Activated CD8-positive, alpha-beta T cell treated with anti-CD3 and anti-CD28 coated beads, Interleukin-2, amount 10 ng/mL, durations not matched to agents 7 days and 5 days (primary cell): ENCODE measurements at regions not wholly inside any gene's neighbourhood (a gene's known extent, or its start where the extent isn't known, plus 50 kb on each side); places are given as distances from the start of the nearest gene placed in this dataset.

Source experiments
- ATAC-seq: fragments of 150-1000 bp; cut with Tn5 transposase; one replicate; pipeline ENCODE4 v1.10.0; 2021; ENCODE audit warnings: moderate library complexity
- CTCF ChIA-PET: fragments of 350-600 bp; sonication (Branson Sonifier 250); formaldehyde crosslinking; loops from one replicate; lab custom pipeline; 2021; ENCODE audit warnings: antibody characterized with exemption; lab: Charles Lee
- POLR2A ChIA-PET: fragments of 350-600 bp; sonication (Branson Sonifier 250); formaldehyde crosslinking; loops from one replicate; lab custom pipeline; 2021; ENCODE audit warnings: antibody characterized with exemption; lab: Charles Lee
- DNase-seq: peaks from one replicate; pipeline ENCODE4 v3.0.0-alpha.2; 2020
- H3K27ac Mint-ChIP-seq: one replicate; pipeline ENCODE4 v1.8.0; 2021; ENCODE audit warnings: mild to moderate bottlenecking, mixed read lengths
- H3K27me3 Mint-ChIP-seq: one replicate; pipeline ENCODE4 v1.8.0; 2021; ENCODE audit warnings: low read depth, mixed read lengths
- H3K36me3 Mint-ChIP-seq: one replicate; pipeline ENCODE4 v1.8.0; 2021; ENCODE audit warnings: low read depth, mixed read lengths
- H3K4me1 Mint-ChIP-seq: one replicate; pipeline ENCODE4 v1.8.0; 2021; ENCODE audit warnings: low read depth, mixed read lengths
- H3K4me3 Mint-ChIP-seq: one replicate; pipeline ENCODE4 v1.8.0; 2021; ENCODE audit warnings: mild to moderate bottlenecking, mixed read lengths
- H3K9me3 Mint-ChIP-seq: one replicate; pipeline ENCODE4 v1.8.0; 2022; ENCODE audit warnings: mixed read lengths; ENCODE audit not compliant: insufficient read depth

GRCh38 chr5:107325866-107326265, 344.9 kb downstream of the EFNA5 start:
- Mint-ChIP-seq H3K36me3 (no peaks in the 10 kb centered on the region), H3K9me3 (no peaks in the 10 kb centered on the region), H3K4me3 (no peak overlapping the region), H3K4me1 (no peaks in the 10 kb centered on the region), H3K27ac (no peak overlapping the region), H3K27me3 (no peaks in the 10 kb centered on the region)
- DNase-seq = no peak
- ChIA-PET CTCF (no interaction called here), POLR2A (no interaction called here)
- ATAC-seq = no peak

- no peaks in the 10 kb centered on the region for H3K4me1 Mint-ChIP-seq
- H3K9me3 Mint-ChIP-seq = no peaks in the 10 kb centered on the region
- no peak overlapping the region for H3K27ac Mint-ChIP-seq
- no peak overlapping the region for H3K4me3 Mint-ChIP-seq
- no peak for DNase-seq
- H3K36me3 Mint-ChIP-seq = no peaks in the 10 kb centered on the region
- no peaks in the 10 kb centered on the region for H3K27me3 Mint-ChIP-seq
- CTCF ChIA-PET = no interaction called here
- POLR2A ChIA-PET = no interaction called here
- ATAC-seq = no peak
Observed at GRCh38 chr5:107324809-107325208, 345.9 kb downstream of the EFNA5 start.

GRCh38 chr5:107324071-107324470, 346.7 kb downstream of the EFNA5 start:
- H3K27ac Mint-ChIP-seq = no peak overlapping the region
- no peaks in the 10 kb centered on the region for H3K4me1 Mint-ChIP-seq
- ATAC-seq (no peak), DNase-seq (no peak)
- no peaks in the 10 kb centered on the region for H3K9me3 Mint-ChIP-seq
- ChIA-PET POLR2A (no interaction called here), CTCF (no interaction called here)
- no peaks in the 10 kb centered on the region for H3K27me3 Mint-ChIP-seq
- no peak overlapping the region for H3K4me3 Mint-ChIP-seq
- H3K36me3 Mint-ChIP-seq = no peaks in the 10 kb centered on the region

GRCh38 chr5:107323536-107323935, 347.2 kb downstream of the EFNA5 start:
- DNase-seq = no peak
- ATAC-seq = no peak
- Mint-ChIP-seq H3K27me3 (no peaks in the 10 kb centered on the region), H3K36me3 (no peaks in the 10 kb centered on the region), H3K9me3 (no peaks in the 10 kb centered on the region), H3K4me3 (no peak overlapping the region), H3K4me1 (no peaks in the 10 kb centered on the region), H3K27ac (no peak overlapping the region)
- ChIA-PET POLR2A (no interaction called here), CTCF (no interaction called here)

GRCh38 chr5:107322936-107323335, 347.8 kb downstream of the EFNA5 start:
- no peak for ATAC-seq
- H3K4me3 Mint-ChIP-seq = no peak overlapping the region

GRCh38 chr5:107321906-107322305, 348.8 kb downstream of the EFNA5 start:
- DNase-seq (no peak), ATAC-seq (no peak)
- Mint-ChIP-seq H3K9me3 (no peaks in the 10 kb centered on the region), H3K27me3 (no peaks in the 10 kb centered on the region), H3K27ac (no peak overlapping the region), H3K36me3 (no peaks in the 10 kb centered on the region), H3K4me1 (no peaks in the 10 kb centered on the region), H3K4me3 (no peak overlapping the region)
- CTCF ChIA-PET = no interaction called here
- POLR2A ChIA-PET = no interaction called here

More at GRCh38 chr5:107322936-107323335, 347.8 kb downstream of the EFNA5 start:
- CTCF ChIA-PET = no interaction called here
- Mint-ChIP-seq H3K36me3 (no peaks in the 10 kb centered on the region), H3K9me3 (no peaks in the 10 kb centered on the region), H3K27ac (no peak overlapping the region), H3K27me3 (no peaks in the 10 kb centered on the region), H3K4me1 (no peaks in the 10 kb centered on the region)
- DNase-seq = no peak
- POLR2A ChIA-PET = no interaction called here

- CTCF ChIA-PET = no interaction called here
- Mint-ChIP-seq H3K4me3 (no peak overlapping the region), H3K27me3 (no peaks in the 10 kb centered on the region), H3K27ac (no peak overlapping the region), H3K9me3 (no peaks in the 10 kb centered on the region), H3K36me3 (no peaks in the 10 kb centered on the region), H3K4me1 (no peaks in the 10 kb centered on the region)
- no peak for ATAC-seq
- DNase-seq = no peak
- POLR2A ChIA-PET = no interaction called here
Observed at GRCh38 chr5:107320846-107321245, 349.9 kb downstream of the EFNA5 start.

- Mint-ChIP-seq H3K9me3 (no peaks in the 10 kb centered on the region), H3K4me1 (no peaks in the 10 kb centered on the region), H3K36me3 (no peaks in the 10 kb centered on the region), H3K27me3 (no peaks in the 10 kb centered on the region), H3K27ac (no peak overlapping the region), H3K4me3 (no peak overlapping the region)
- ChIA-PET POLR2A (no interaction called here), CTCF (no interaction called here)
- ATAC-seq (no peak), DNase-seq (no peak)
Observed at GRCh38 chr5:107320376-107320775, 350.4 kb downstream of the EFNA5 start.

GRCh38 chr5:107319901-107320300, 350.8 kb downstream of the EFNA5 start:
- no peaks in the 10 kb centered on the region for H3K36me3 Mint-ChIP-seq
- ChIA-PET CTCF (no interaction called here), POLR2A (no interaction called here)
- no peaks in the 10 kb centered on the region for H3K9me3 Mint-ChIP-seq
- DNase-seq = no peak
- H3K27ac Mint-ChIP-seq = no peak overlapping the region
- no peaks in the 10 kb centered on the region for H3K27me3 Mint-ChIP-seq
- no peak for ATAC-seq
- H3K4me3 Mint-ChIP-seq = no peak overlapping the region
- H3K4me1 Mint-ChIP-seq = no peaks in the 10 kb centered on the region

GRCh38 chr5:107314330-107314729, 356.4 kb downstream of the EFNA5 start:
- ATAC-seq (no peak), DNase-seq (no peak)
- ChIA-PET POLR2A (no interaction called here), CTCF (no interaction called here)
- no peaks in the 10 kb centered on the region for H3K9me3 Mint-ChIP-seq
- no peaks in the 10 kb centered on the region for H3K4me1 Mint-ChIP-seq
- no peak overlapping the region for H3K27ac Mint-ChIP-seq
- no peak overlapping the region for H3K4me3 Mint-ChIP-seq
- H3K27me3 Mint-ChIP-seq = no peaks in the 10 kb centered on the region
- no peaks in the 10 kb centered on the region for H3K36me3 Mint-ChIP-seq

- Mint-ChIP-seq H3K9me3 (no peaks in the 10 kb centered on the region), H3K4me3 (no peak overlapping the region), H3K27me3 (no peaks in the 10 kb centered on the region), H3K36me3 (no peaks in the 10 kb centered on the region), H3K4me1 (no peaks in the 10 kb centered on the region), H3K27ac (no peak overlapping the region)
- ChIA-PET CTCF (no interaction called here), POLR2A (no interaction called here)
- ATAC-seq (no peak), DNase-seq (no peak)
Observed at GRCh38 chr5:107313921-107314320, 356.8 kb downstream of the EFNA5 start.

- ChIA-PET POLR2A (no interaction called here), CTCF (no interaction called here)
- ATAC-seq (no peak), DNase-seq (no peak)
- no peaks in the 10 kb centered on the region for H3K27me3 Mint-ChIP-seq
- no peaks in the 10 kb centered on the region for H3K4me1 Mint-ChIP-seq
- H3K36me3 Mint-ChIP-seq = no peaks in the 10 kb centered on the region
- no peak overlapping the region for H3K4me3 Mint-ChIP-seq
- H3K27ac Mint-ChIP-seq = no peak overlapping the region
- no peaks in the 10 kb centered on the region for H3K9me3 Mint-ChIP-seq
Observed at GRCh38 chr5:107313098-107313497, 357.6 kb downstream of the EFNA5 start.

GRCh38 chr5:107310181-107310580, 360.6 kb downstream of the EFNA5 start:
- DNase-seq (no peak), ATAC-seq (no peak)
- no peaks in the 10 kb centered on the region for H3K36me3 Mint-ChIP-seq
- H3K27ac Mint-ChIP-seq = no peak overlapping the region
- H3K27me3 Mint-ChIP-seq = no peaks in the 10 kb centered on the region
- H3K4me3 Mint-ChIP-seq = no peak overlapping the region
- ChIA-PET POLR2A (no interaction called here), CTCF (no interaction called here)
- no peaks in the 10 kb centered on the region for H3K9me3 Mint-ChIP-seq
- H3K4me1 Mint-ChIP-seq = no peaks in the 10 kb centered on the region
